ENCODE measurements at regions not wholly inside any gene's neighbourhood (a gene's known extent, or its start where the extent isn't known, plus 50 kb on each side); places are given as distances from the start of the nearest gene placed in this dataset.

GRCh38 chr11:104727095-104727494, 171.2 kb downstream of the CASP12 start:
- H3K79me2 ChIP-seq (ENCODE audit: control insufficient read depth in 1 of 2, insufficient read depth in 2 of 2, low read length in 2 of 2), result no peaks in the 10 kb centered on the region
- no peak overlapping the region for H3K4me3 ChIP-seq (ENCODE audit: extremely low read depth in 1 of 4, insufficient read depth in 2 of 4, low read depth in 3 of 4, low read length in 4 of 4)
- no peak overlapping the region for H4K5ac ChIP-seq (ENCODE audit: insufficient read length, low read depth, low read length)
- H4K20me1 ChIP-seq (replicated peaks in 1 of 2; ENCODE audit: control insufficient read depth in 1 of 2, insufficient read depth in 2 of 2, low read length in 2 of 2), result no peaks in the 10 kb centered on the region
- H3K27me3 ChIP-seq (replicated peaks in 1 of 4; ENCODE audit: control insufficient read depth in 3 of 4, extremely low read depth in 1 of 4, insufficient read depth in 3 of 4, low read length in 3 of 4), result no peaks in the 10 kb centered on the region
- no peak overlapping the region for H2AFZ ChIP-seq (ENCODE audit: low read length)
- H2BK20ac ChIP-seq (ENCODE audit: low read length), result no peak overlapping the region
- no peak overlapping the region for H3K23ac ChIP-seq (ENCODE audit: insufficient read length)
- no peaks in the 10 kb centered on the region for H3K23me2 ChIP-seq (ENCODE audit: low read depth, low read length)
- no peak overlapping the region for H2BK5ac ChIP-seq (ENCODE audit: low read depth, low read length)
- H3K9me3 ChIP-seq (ENCODE audit: insufficient read depth in 2 of 2, low read depth in 1 of 2, low read length in 1 of 2), result no peaks in the 10 kb centered on the region
- H2AK5ac ChIP-seq (ENCODE audit: low read depth, low read length), result no peak overlapping the region
- no peaks in the 10 kb centered on the region for H3K36me3 ChIP-seq (ENCODE audit: control insufficient read depth in 2 of 4, insufficient read depth in 4 of 4, low read length in 3 of 4)
- no peak overlapping the region for H2BK120ac ChIP-seq (replicated peaks; ENCODE audit: low read depth, low read length)
- H3K4ac ChIP-seq (replicated peaks; ENCODE audit: insufficient read length, low read depth, low read length), result no peak overlapping the region
- no peak overlapping the region for H2BK12ac ChIP-seq (ENCODE audit: low read depth, low read length)
- H4K8ac ChIP-seq (ENCODE audit: extremely low read depth, insufficient read depth, low read length), result no peak overlapping the region
- H3K9ac ChIP-seq (replicated peaks in 1 of 4; ENCODE audit: extremely low read depth in 1 of 4, low read depth in 3 of 4, low read length in 3 of 4), result no peak overlapping the region
- TF ChIP-seq ATF3 (IDR thresholded peaks at IDR 0.05; ENCODE audit: insufficient read depth, low read depth, low read length) (no peak), USF2 (IDR thresholded peaks at IDR 0.05; ENCODE audit: low read length) (no peak), ZNF274 (IDR thresholded peaks at IDR 0.05; ENCODE audit: borderline replicate concordance, extremely low read depth, low read length) (no peak), JUND (IDR thresholded peaks at IDR 0.05; ENCODE audit: low read length) (no peak), BRCA1 (IDR thresholded peaks at IDR 0.05; ENCODE audit: low read depth, low read length) (no peak), JUN (IDR thresholded peaks at IDR 0.05; ENCODE audit: low read depth, low read length) (no peak), HDAC2 (IDR thresholded peaks at IDR 0.05; ENCODE audit: borderline replicate concordance in 1 of 2, low read depth in 2 of 2, low read length in 2 of 2) (no peak), EGR1 (IDR thresholded peaks at IDR 0.05; ENCODE audit: borderline replicate concordance, low read depth, low read length) (no peak)
- H4K91ac ChIP-seq (replicated peaks; ENCODE audit: insufficient read length, low read length), result no peak overlapping the region
- H3K4me2 ChIP-seq (ENCODE audit: insufficient read depth in 1 of 2, low read depth in 2 of 2, low read length in 2 of 2), result no peak overlapping the region
- DNase-seq (ENCODE audit: low read depth in 1 of 2, low spot score in 2 of 2), result no peak
- H3K14ac ChIP-seq (ENCODE audit: insufficient read length), result no peak overlapping the region
- no peaks in the 10 kb centered on the region for H3K79me1 ChIP-seq (ENCODE audit: low read depth, low read length)
- FAIRE-seq, result no peak
- no peak overlapping the region for H3K27ac ChIP-seq (ENCODE audit: low read depth, low read length)
- ChIA-PET CTCF (ENCODE audit: partially characterized antibody) (interaction anchor here (0.5 to 0.7 kb wide), 2 partner anchors 8 to 1921 kb away, joined by 3 read pairs; no protein-coding TSS in a partner anchor), POLR2A (ENCODE audit: partially characterized antibody) (interaction anchor here (0.7 kb wide), 1 partner anchor 126 kb away, joined by 3 read pairs; no protein-coding TSS in a partner anchor)
- H2BK15ac ChIP-seq (ENCODE audit: low read length), result no peak overlapping the region
- H3K18ac ChIP-seq (ENCODE audit: extremely low read depth, low read length), result no peak overlapping the region
- H3K56ac ChIP-seq (replicated peaks; ENCODE audit: insufficient read length, low read depth, low read length), result no peak overlapping the region
- 73% methylated on average over 1 of the region's 1 CpG; no CpG with 5 or more reads in 1 of the 2 experiments for WGBS, 2 experiments (ENCODE audit: extremely low coverage in 1 of 2, insufficient coverage in 1 of 2, insufficient read length in 1 of 2, insufficient replicate concordance in 2 of 2, low coverage in 1 of 2, low lambda C conversion rate in 2 of 2, missing lambda C conversion rate in 1 of 2)
- H3K4me1 ChIP-seq (replicated peaks in 1 of 4; ENCODE audit: control insufficient read depth in 3 of 4, insufficient read depth in 4 of 4, low read length in 3 of 4), result no peaks in the 10 kb centered on the region

Measured in H1 (cell line).